ENCODE measurements at regions not wholly inside any gene's neighbourhood (a gene's known extent, or its start where the extent isn't known, plus 50 kb on each side); places are given as distances from the start of the nearest gene placed in this dataset.

- TF ChIP-seq CTCF (IDR thresholded peaks at IDR 0.05) (no peak), EZH2 (IDR thresholded peaks at IDR 0.05; ENCODE audit: borderline replicate concordance, insufficient read depth, low read depth, low read length, poor library complexity, severe bottlenecking) (no peak)
Measured at GRCh38 chr15:31525988-31526665, 199.5 kb downstream of the KLF13 start.

Measured in B cell (primary cell).